CD4-positive, alpha-beta T cell treated with Interferon gamma for 1 hour (primary cell): ENCODE measurements at regions not wholly inside any gene's neighbourhood (a gene's known extent, or its start where the extent isn't known, plus 50 kb on each side); places are given as distances from the start of the nearest gene placed in this dataset.

ENCODE experiments used
- DNase-seq: peaks from one replicate; pipeline ENCODE4 v3.0.0-alpha.2; 2020

DNA sequence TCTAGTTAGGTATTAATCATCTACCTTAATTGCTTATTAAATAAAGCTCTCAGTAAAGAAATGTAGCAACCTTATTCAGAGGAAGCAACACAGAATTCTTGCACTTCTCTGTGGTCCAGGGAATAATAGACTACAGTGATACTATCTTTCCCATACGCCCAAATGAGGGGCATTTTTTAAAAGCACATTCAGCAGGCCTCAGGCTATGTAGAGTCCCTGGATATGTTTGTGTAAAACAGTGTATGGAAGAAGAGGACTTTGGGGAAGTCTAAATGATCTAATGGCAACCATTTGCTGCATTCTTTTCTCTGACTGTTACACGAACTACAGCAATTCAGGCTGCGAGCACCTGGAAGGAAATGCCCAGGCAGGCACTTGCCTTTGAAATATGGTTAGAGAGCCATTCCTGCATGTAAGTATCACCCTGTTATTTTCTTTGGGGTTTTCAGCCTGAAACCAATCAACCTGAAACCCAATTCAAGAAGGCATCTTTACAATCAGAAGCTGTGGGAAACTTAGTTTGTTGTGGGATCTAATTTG, 1814.7 kb upstream of the CELF4 start:
- DNase-seq = no peak

DNA sequence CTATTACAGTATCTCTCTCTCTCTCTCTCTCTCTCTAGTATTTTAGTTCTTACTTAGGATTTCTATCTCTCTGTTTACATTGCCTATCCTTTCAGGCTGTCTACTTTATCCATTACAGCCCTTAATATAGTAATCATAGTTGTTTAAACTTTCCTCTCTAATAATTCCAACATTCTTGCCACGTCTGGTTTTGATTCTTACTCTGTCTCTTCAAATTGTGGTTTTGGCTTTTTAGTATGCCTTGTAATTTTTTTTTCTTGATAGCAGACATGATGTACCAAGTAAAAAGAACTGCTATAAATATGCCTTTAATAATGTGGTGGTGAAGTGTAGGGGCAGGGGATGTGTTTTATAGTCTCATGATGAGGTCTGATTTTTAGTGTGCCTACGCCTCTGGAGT, 1809.5 kb upstream of the CELF4 start:
- DNase-seq = no peak

DNA sequence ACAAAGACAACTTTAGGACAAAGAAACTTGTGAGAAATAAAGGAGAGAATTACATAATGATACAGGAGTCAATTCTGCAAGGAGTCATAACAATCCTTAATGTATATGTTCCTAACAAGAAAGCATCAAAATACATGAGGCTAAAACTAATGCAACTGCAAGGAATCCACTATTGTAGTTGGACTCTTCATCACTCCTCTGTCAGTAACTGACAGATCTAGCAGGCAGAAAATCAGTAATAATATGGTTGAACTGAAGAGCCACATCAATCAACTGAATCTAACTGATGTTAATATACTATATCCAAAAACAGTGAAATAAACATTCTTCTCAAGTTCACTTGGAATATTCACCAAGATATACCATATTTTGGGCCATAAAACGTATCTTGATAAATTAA, 1806.4 kb upstream of the CELF4 start:
- no peak for DNase-seq

DNA sequence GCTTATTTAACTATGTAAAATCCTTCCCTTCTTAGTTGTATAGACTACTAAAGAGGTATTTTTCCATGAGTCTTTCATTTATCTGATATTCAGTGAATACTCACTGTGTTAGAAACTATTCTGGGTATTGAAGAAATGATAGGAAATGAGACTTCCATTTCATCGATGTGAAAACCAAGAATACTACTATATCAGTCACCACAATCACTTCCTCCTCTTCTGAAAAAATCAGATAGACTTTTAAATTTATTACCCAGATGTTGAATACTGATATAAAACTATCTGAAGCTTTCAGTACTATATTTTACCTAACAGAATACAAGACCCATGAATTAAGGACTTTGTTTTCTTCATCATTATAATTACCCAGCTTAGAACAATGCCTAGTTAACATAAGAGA, 1801.1 kb upstream of the CELF4 start:
- DNase-seq = no peak

DNA sequence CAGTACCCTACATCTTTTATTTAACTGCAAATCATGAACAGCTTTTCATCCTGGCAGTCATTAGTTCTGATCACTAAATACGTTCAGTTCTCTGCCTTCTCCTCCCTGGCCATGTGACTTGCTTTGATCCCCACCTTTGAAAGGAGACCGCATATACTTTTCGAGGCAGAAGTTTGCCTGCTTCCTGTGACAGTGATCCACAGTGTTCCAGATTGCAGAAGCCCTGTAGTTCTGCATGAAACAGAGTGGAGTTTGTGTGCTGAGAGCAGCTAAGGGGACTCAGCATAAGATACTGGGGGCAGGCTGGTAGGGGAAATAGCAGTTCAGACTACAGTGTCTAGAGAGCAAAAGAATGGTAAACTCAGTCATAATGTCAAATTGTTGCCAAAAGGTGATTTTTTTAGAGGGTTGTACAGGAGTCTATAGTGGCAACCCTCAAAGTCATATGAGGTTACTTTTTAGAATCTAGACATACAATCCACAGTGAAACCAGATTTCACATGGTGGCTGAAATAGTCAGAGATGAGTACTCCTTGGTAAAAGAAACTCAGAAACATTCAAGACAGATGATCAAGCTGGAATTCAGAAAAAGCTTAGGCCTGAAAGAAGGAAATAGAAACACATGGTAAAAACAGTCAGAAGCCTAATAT, 1800.4 kb upstream of the CELF4 start:
- no peak for DNase-seq

DNA sequence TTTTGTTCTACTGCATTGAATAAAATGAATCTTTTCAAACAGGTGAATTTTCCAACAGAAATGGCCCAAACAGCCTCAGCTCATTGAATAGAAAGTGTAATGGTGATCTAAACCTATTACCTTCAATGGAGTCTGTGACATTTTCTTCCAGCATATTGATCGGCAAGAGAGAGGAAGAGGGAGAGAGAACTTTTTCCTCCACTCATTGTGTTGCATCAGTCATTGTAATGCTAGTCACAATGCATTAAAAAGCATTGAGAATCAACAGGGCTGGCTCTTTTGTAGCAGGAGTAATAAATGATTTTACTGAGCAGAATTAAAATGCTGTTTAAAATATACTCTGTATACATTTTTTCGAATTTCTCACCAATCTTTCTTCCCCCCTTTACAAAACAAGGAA, 1794.5 kb upstream of the CELF4 start:
- no peak for DNase-seq

DNA sequence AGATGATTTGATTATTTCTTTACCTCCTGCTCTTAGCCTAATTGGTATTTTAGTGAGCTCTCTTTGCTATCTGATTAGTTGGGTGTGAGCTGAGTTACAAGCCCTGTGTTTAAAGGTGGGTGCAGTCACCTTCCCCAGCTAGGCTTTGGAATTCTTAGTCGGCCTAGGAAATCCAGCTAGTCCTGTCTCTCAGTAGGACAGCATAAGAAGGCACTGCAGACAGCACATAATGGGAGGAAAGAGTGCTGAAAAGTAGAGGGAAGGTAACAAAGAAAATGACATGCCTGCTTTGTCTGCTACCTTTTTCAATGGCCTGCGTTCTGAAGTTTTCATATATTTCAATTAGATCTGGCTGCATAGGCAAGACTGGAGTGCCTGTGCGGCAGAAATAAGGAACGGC, 1794.0 kb upstream of the CELF4 start:
- no peak for DNase-seq

DNA sequence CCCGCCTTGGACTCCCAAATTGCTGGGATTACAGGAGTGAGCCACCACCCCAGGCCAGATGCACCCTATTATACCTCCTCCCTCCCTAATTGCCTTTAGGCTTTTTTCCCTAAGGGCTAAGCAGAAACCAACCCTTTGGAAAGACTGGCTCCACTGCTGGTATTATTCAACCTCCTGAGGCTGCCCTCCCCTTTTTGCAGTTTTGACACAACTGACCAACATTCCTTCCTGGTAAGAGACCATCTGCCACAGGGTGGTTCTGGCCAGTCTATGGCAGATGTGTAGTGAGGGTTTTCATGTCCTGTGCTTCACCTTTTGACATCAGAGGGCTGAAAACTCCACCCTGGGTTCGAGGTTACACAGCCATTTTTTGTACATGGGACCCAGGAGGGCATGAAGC, 1785.3 kb upstream of the CELF4 start:
- DNase-seq = no peak

DNA sequence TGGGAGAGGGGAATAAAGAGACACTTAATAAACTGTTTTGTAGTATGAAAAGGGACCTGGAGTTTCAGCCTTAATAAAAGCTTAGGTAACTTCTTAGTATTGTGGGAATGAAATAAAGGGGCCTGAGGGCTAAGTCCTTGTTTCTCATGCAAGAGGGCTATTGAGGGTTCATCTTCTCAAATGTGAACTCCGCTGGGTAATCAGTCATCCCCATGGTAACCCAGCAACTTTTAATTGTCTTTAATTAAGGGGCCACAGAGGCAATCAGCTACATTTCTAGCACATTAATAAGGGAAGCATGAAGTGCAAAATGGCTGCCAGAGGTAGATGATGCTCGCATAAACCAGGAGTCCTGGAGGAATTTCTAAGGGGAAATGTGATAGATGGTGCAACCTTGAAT, 1784.2 kb upstream of the CELF4 start:
- no peak for DNase-seq

DNA sequence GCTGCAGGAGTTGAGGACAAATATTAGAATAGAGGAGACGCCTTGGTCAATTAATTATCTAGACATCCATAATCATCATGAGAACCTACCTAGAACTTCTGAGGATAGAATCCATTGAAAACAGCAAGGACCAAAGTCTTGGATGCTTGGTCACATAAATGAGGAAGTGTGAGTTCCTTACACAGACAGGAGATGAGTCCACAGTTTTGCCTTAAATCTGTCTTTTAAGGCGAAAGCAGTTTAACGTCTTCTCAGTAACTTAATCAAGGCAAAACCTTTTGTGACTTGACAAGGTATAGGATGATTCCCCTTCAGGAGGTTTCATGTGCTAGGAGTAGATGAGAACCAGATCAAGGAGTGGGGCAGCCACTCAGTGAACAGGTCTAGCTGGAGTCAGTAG, 1783.2 kb upstream of the CELF4 start:
- DNase-seq = no peak

DNA sequence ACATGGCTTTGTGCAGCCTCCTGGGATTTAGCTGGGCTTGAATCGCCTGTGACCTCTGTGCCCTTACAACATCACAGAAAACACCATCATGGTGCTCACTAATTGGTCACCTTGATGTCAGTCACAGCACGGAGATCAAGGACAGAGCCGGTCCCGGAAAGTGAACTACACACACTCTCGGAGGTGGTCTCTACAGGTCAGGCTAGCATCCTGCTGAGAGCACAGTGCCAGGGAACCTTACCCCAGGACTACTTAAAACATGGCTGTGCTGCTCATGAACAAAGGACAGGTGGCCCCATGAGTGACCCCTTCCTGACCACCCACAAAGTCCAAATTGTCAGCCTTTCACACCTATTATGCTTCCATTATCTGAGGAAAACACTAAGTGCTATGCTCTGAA, 1782.1 kb upstream of the CELF4 start:
- no peak for DNase-seq

DNA sequence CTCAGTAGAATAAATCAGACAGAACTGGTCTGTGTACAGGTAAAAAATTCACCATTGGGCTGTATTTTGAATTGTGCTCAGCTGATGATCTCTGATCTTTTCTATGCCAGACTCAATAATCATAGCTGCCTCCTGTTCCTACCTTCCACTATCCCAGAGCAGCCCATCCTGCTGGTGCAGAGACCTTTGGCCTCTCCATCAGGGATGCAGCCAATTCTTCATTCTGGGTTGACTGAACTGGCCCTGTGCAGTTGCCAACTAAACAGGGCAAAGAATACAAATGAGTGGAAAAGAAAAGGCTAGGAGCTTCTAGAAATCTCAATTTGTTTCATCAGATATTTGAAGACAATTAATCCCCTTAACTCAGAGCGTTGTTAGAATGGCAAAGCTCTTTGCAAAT, 1781.3 kb upstream of the CELF4 start:
- no peak for DNase-seq

DNA sequence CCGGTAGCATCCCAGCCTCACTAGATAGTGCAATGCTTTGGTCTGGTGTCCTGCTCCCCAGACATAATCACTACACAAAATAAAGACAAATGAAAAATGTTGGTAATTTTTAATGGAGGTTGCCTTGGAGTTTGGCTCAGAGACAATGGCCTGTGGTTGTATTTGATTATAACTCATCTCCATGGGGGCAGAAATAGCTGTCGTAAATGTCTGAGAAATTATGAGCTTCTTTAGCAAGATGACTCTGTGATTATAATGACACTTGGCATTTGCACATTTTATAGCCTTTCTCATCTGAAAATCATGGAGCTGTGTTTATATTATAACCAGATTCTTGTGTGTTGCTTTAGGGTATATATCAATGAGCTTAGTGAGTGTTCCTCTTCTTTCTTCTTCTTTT, 1779.7 kb upstream of the CELF4 start:
- no peak for DNase-seq

DNA sequence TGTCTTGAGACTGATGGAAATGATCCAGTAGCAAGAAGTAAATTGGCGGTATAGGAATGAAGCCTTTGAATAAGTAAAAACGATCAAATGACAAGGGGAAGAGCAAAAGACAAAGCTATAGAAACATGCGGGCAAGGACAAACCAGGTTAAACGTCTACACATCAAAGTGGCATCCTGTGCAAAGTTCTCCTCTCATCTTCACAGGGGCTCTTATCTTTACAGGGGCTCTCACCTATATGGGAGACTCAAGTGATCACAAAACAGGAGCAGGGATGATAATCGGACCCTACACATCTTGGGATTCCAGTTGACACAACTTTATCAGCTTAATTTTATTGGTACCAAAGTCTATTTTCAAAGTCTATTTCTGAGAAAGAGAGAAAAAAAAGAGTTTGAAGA, 1778.9 kb upstream of the CELF4 start:
- DNase-seq = no peak

DNA sequence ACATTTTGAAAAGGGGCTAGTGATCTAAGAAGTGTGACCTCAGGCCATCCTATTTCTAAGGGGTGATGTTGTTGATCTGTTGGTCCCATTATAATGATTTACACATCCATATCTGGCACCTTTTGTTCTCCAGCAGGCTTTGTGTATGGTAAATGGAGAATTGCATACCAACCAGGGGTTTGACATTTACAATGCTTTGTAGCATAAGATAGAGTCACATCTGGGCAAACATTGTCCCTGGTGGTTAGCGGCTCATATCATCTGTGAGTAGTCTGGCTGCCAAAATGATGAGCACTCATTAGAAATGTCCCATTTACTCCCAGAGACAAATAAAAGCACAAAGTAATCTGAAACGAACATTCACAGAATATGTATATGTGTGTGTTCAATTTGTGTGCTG, 1775.5 kb upstream of the CELF4 start:
- no peak for DNase-seq

DNA sequence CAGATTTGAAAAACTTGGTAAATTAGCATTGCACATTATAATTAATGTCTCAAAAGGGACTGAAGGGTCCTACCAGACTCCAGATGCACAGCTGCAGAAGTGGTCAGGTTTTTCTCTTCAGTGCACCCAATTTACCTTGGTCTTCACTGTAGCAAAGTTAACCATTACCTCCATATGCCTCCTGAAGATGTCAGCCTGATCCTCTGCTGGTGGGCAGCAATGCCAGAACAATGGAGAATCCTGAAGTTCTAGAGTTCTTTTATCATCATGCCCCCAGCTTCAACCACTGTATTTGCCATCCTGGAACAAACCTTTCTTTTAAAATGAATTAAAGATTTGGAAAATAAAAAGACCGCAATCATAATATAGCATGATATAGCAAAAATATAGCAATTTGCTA, 1774.8 kb upstream of the CELF4 start:
- DNase-seq = no peak

DNA sequence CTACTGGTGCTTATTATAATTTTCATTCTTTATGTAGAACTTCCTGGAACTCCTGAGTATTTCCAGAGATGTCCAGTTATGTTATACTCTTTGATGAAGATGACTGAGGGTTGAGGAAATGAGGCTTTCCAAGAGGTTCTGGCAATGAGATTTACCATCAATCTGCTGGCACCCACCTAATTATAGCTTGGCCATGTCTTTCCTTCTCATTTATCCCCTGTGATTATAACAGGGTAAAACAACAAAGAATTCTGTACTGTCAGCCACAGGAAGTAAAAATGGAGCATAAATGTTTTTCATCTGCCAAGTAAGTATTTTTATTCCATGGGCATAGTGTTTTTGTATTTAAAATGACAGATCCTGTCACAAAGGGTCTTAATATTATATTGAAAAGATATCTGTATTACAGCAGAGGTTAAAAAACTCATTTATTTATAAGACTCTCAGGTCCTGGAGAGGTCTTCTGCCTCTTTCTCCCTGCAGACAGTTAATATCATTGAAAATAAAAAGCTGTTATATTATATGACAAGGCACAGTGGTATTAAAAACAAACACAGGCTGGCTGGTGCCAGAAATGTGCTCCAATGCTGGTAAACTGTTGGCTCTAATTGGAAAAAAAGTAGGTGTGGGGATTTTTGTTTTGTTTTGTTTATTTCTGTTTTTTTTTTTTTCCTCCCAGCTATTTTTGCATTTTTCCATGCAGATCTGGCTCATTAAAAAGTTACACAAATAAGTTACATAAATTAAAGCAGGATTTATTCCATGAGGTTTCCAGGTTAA, 1764.1 kb upstream of the CELF4 start:
- no peak for DNase-seq

DNA sequence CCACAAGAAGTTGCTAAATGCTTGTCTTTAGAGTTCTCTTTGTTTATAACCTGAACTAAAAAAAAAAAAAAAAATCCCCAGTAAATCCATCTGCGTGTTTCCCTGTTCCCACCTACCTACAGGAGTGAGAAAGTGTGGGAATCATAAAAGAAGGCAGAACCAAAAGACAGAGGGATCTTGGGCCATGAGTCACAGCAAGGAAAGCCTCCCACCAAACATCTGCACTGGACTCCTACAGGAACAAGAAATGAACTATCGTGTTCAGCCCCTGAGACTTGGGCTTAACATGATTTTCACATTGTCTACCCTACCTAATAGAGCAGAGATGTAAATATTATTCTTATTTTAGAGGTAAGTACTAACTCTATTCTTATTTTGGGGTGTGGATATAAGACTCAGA, 1761.2 kb upstream of the CELF4 start:
- no peak for DNase-seq

DNA sequence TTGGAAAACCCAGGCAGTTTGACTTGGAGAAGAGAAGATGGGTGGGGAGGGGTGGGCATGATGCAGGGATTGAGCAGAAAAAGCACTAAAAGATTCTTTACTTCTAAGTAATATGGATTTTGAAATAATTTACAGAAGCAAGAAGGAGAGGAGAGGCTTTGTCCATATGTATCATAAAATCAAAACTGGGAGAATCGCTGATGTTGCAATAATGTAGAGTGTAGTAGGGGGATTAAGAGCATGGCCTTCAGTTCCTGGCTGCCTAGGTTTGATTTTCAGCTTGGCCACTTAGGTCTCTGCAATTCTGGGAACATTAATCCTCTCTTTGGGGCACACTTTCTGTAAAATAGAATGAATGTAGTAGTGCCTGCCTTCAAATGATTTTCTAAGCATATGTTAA, 1760.4 kb upstream of the CELF4 start:
- no peak for DNase-seq

DNA sequence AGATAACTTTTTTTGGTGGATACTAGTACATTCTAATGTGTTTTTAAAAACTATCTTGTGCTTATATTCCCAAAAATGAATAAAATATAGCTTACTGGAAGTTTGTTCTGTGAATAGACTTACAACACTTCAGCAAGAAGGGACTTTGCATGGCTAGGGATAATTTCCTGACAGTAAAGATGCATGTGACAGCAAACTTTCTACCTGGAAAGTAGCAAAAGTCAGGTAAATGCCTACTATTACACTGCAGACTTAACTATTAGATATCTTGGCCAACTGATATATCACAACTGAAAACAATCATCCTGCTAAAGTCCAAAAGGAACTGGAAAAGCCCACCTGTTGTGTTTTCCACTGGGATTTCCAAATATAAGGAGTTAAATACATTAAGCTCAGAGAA, 1753.5 kb upstream of the CELF4 start:
- no peak for DNase-seq

DNA sequence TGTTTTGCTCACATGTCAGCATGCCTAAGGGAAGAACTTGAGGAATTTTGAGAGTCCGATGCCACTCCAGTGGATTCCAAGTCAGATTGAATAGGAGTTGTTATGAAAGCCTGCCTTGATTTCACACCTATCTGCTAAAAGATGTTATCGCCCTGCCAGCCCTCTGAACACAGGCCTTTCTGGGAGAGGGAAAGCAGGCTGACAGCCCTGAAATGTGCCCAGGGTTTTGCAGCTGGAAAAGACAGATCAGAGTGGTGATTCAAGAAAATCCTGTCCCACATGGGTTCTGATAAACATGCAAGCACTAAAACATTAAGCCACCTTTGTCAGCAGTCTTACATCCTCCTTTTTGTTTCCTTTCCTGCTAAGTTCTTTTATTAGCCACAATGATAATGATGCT, 1752.9 kb upstream of the CELF4 start:
- no peak for DNase-seq

DNA sequence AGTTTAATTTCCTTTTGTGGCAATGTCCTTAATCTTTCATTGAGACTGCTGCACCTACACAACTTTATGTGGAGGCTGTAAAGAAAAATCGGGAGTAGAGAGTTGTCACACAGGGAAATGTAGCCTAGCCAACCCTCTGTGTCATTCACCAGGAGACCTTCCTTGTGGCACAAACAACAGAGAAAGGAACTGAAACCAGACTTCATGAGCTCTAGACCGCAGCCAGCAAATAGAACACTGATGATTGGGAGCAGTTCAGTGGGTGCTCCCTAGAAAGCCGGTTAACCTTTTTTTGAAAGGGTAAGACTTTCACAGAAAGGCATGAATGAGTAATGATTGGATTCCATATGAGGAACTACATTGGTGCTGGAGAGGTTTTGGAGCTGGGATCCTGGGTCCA, 1752.4 kb upstream of the CELF4 start:
- no peak for DNase-seq

DNA sequence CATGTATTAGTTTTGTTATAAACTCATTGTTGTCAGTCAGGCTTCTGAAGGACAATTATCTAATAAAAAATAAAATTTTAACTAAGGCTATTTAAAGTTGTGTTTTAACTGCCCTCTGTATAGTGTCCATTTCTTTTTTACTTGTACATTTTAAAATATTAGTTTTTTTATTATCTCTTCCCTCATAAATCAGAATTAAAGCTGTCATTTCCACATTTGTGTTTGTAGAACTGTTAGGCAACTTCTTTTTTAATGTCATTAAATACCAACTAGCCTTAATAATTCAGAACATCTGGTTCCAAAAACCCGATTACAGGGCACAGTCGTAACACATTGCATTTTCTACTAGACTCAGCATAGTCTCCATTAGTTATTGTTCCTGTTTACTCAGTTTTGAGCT, 1749.0 kb upstream of the CELF4 start:
- no peak for DNase-seq

DNA sequence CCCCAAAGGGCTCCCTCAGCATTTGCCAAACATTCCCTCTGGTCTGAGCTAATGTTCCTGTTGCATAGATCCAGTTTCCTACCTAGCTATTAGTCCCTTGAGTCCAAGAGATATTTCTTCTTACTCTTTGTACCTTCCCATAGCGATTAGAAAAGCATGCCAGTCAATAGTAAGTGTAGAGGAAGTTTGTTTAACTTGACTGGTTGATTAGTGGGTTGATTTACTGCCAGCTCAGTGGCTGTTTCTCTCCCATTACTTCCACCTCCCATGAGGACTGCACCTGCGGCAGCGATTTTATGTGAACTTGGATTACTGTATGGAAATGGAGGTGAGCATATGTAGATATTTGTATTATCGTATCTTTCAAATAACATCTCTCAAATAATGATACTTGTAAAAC, 1748.4 kb upstream of the CELF4 start:
- DNase-seq = no peak
